Ascending aorta (tissue), 2 donors: ENCODE measurements at regions not wholly inside any gene's neighbourhood (a gene's known extent, or its start where the extent isn't known, plus 50 kb on each side); places are given as distances from the start of the nearest gene placed in this dataset.

Experiments used
- DNase-seq, 2 donors: peaks; one replicate each; pipeline ENCODE4 v3.0.0-alpha.2; 2019; ENCODE audit warnings: low spot score in 2 of 2
- H3K27ac ChIP-seq, 2 donors: fragments of 200-600 bp; sonication (generic); one replicate each; pipeline ENCODE4 v1.5.1; 2016 to 2017; ENCODE audit warnings: mild to moderate bottlenecking in 1 of 2
- H3K27me3 ChIP-seq: fragments of 200-600 bp; sonication (generic); one replicate; pipeline ENCODE4 v1.5.1; 2017
- H3K36me3 ChIP-seq, 2 donors: fragments of 200-600 bp; sonication (generic); one replicate each; pipeline ENCODE4 v1.5.1; 2016
- H3K4me1 ChIP-seq, 2 donors: fragments of 200-600 bp; sonication (generic); one replicate each; pipeline ENCODE4 v1.5.1; 2016 to 2017; ENCODE audit warnings: mild to moderate bottlenecking in 1 of 2
- H3K4me3 ChIP-seq, 2 donors: fragments of 200-600 bp; sonication (generic); one replicate each; pipeline ENCODE4 v1.5.1; 2016 to 2017; ENCODE audit warnings: mild to moderate bottlenecking in 1 of 2
- H3K9me3 ChIP-seq, 2 donors: fragments of 200-600 bp; sonication (generic); one replicate each; pipeline ENCODE4 v1.5.1; 2016
- intact Hi-C: fragments of 100-400 bp; cut with DNase I; formaldehyde crosslinking; loops from one replicate; pipeline ENCODE4 v1.15.1; 2023
- TF ChIP-seq, protein P1 (sequence below), 3 experiments: fragments of 200-600 bp in 2 of 3; fragments of 450-650 bp in 1 of 3; sonication (generic) in 2 of 3; IDR thresholded peaks; one replicate each; pipeline ENCODE4 v1.5.1; 2016 to 2019; ENCODE audit warnings: antibody characterized with exemption in 3 of 3, mild to moderate bottlenecking in 1 of 3, moderate library complexity in 1 of 3

DNA sequence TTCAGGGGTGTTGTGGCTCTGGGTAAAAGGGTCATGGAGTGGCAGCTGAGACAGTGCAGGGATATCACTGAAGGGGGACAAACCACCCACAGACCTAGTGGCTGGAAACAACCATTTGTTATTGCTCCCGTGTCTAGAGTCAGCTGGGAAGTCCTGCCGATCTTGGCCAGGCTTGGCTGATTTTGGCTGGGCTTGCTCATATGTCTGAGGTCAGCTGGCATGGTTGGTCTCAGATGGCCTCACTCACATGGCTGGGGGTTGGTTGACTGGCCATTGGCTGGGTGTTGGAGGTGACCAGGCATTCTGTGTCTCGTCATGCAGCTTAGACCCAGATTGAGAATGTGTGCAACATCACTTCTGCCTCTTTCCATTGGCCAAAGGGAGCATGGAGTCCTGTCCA lies 203.8 kb upstream of the POU3F1 start:
- TF ChIP-seq, protein P1, sequence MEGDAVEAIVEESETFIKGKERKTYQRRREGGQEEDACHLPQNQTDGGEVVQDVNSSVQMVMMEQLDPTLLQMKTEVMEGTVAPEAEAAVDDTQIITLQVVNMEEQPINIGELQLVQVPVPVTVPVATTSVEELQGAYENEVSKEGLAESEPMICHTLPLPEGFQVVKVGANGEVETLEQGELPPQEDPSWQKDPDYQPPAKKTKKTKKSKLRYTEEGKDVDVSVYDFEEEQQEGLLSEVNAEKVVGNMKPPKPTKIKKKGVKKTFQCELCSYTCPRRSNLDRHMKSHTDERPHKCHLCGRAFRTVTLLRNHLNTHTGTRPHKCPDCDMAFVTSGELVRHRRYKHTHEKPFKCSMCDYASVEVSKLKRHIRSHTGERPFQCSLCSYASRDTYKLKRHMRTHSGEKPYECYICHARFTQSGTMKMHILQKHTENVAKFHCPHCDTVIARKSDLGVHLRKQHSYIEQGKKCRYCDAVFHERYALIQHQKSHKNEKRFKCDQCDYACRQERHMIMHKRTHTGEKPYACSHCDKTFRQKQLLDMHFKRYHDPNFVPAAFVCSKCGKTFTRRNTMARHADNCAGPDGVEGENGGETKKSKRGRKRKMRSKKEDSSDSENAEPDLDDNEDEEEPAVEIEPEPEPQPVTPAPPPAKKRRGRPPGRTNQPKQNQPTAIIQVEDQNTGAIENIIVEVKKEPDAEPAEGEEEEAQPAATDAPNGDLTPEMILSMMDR (IDR thresholded peaks at IDR 0.05): no peak
- Histone ChIP-seq H3K27me3 (no peaks in the 10 kb centered on the region), H3K9me3 (no peaks in the 10 kb centered on the region), H3K36me3 (no peaks in the 10 kb centered on the region), H3K4me1 (no peaks in the 10 kb centered on the region), H3K4me3 (no peak overlapping the region), H3K27ac (no peak overlapping the region)
- no peak for DNase-seq
- intact Hi-C loops: no loop called here

DNA sequence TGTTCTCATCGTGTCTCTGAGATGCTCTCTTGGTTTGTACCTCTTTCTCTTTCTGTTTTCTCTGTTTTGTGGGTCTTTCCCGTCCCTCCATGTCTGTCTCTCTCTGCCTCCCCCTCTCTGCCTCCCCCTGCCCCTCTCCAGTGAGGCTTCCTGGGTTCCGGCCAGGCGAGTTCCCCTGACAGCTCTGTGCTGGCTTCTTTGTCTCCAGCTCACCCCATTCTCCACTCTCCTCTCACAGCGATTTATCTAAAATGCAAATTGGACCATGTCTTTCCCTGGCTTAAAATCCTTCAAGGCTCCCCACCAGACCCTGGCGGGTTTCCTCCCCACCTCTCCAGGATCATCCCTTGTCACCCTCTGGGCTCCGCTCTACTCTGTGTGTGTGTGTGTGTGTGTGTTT lies 202.4 kb upstream of the POU3F1 start:
- intact Hi-C loops: no loop called here
- no peaks in the 10 kb centered on the region for H3K36me3 ChIP-seq
- TF ChIP-seq, protein P1 (IDR thresholded peaks at IDR 0.05): no peak

DNA sequence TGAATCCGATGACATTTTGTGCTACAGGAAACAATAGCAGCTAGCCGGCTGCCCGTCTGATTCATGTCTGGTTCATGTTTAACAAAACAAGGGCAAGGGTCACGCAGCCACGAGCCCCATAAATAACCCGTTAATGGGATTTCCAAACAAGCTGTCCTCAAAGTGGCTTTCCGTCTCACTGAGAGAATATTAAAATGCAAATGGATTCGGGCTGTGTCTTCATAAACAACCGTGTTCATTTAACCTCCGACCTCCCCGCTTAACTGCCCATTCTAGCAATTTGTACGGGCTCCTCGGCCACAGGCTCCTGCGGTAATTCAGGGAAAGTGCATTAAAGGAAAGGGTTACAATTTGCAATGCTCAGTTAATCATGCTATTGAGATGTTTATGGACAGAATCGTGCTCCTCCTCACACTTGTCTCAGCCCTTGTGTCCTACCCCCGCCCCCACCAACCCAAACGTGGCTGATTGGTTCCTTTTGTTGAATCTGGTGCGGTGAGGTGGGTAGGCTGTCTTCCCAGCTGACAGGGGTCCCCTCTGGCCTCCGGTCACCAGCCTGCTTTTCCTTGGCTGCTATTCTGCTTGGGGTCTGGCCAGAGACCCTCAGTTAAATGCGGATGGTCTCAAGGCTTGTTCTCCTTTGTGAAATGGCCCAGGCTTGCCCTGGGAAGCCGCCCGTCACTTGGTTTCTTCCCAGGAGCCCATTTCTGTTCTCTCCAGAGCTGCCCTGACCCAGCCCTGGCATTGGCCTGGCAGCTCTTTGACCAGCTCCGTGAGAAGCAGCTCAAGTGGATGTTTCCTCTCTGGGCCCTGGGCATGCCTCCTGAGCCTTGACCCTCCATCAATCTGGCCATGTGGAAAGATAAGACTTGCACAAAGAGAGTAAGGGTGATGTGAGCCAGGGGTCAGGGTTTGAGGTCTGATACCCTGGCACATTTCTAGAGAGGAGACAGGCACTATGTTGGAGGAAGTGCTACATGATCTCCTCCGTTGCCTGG lies 200.7 kb upstream of the POU3F1 start:
- TF ChIP-seq, protein P1 (IDR thresholded peaks at IDR 0.05): no peak
- Histone ChIP-seq H3K4me1 (no peaks in the 10 kb centered on the region), H3K36me3 (no peaks in the 10 kb centered on the region), H3K9me3 (no peaks in the 10 kb centered on the region), H3K4me3 (no peak overlapping the region), H3K27me3 (no peaks in the 10 kb centered on the region), H3K27ac (no peak overlapping the region)
- DNase-seq: no peak
- intact Hi-C loops: no loop called here

More for the DNA sequence above, 202.4 kb upstream of the POU3F1 start:
- Histone ChIP-seq H3K27ac (no peak overlapping the region), H3K4me3 (no peak overlapping the region), H3K27me3 (no peaks in the 10 kb centered on the region), H3K9me3 (no peaks in the 10 kb centered on the region), H3K4me1 (no peaks in the 10 kb centered on the region)
- no peak for DNase-seq

DNA sequence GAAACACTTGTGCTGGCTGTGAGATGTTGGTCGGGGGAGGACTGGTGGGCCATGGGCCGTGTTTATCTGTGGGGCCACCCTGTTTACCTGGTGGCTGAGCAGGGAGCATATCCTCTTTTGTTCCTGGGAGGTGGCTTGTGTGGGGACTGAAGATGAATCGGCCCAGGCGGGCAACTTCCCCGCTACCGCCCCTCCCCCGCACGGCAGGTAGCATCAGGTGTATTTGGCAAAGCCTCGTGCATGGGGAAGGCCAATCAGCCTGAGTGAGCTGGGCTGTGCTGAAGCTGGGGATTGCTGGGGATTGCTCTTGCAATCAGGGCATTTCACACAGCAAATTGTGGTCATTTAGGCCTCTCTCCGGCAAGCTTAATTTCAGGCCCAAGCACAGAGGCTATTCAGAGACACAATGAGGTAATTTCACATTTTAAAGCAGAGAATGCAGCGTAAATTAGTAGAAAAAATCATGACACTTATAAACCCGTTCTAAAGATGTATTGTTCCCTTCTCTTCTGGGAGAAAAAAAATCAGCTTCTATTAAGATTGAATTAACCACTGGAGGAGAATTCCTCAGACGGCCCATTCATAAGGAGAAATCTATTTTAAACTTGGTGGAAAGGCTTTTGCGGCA lies 197.7 kb upstream of the POU3F1 start:
- H3K4me3 ChIP-seq: no peak overlapping the region
- H3K36me3 ChIP-seq: no peaks in the 10 kb centered on the region
- no peaks in the 10 kb centered on the region for H3K4me1 ChIP-seq
- H3K9me3 ChIP-seq: no peaks in the 10 kb centered on the region
- no peak for DNase-seq
- H3K27ac ChIP-seq: no peak overlapping the region
- intact Hi-C loops: no loop called here
- no peaks in the 10 kb centered on the region for H3K27me3 ChIP-seq
- TF ChIP-seq, protein P1 (IDR thresholded peaks at IDR 0.05): no peak

DNA sequence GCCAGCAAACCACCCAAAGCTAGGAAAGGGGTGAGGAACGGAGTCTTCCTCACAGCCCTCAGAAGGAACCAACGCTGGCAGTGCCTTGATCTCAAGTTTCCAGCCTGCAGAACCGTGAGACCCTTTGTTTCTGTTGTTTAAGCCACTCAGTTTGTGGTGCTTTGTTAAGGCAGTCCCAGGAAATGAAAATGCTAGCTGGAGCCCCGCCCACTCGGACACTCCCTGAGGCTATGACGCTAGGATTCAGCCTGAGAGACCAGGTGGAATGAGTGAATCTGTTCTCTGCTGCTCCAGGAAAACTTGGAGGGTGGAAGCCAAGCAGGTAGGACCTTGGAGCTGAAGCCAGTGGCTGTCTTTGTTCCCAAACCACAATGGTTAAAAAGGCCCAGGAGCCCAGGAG lies 196.5 kb upstream of the POU3F1 start:
- Histone ChIP-seq H3K36me3 (no peaks in the 10 kb centered on the region), H3K4me3 (no peak overlapping the region), H3K27ac (no peak overlapping the region), H3K27me3 (no peaks in the 10 kb centered on the region), H3K4me1 (no peaks in the 10 kb centered on the region), H3K9me3 (no peaks in the 10 kb centered on the region)
- no peak for DNase-seq
- TF ChIP-seq, protein P1 (IDR thresholded peaks at IDR 0.05): no peak
- intact Hi-C loops: no loop called here
